ENCODE measurements at regions not wholly inside any gene's neighbourhood (a gene's known extent, or its start where the extent isn't known, plus 50 kb on each side); places are given as distances from the start of the nearest gene placed in this dataset.

DNA sequence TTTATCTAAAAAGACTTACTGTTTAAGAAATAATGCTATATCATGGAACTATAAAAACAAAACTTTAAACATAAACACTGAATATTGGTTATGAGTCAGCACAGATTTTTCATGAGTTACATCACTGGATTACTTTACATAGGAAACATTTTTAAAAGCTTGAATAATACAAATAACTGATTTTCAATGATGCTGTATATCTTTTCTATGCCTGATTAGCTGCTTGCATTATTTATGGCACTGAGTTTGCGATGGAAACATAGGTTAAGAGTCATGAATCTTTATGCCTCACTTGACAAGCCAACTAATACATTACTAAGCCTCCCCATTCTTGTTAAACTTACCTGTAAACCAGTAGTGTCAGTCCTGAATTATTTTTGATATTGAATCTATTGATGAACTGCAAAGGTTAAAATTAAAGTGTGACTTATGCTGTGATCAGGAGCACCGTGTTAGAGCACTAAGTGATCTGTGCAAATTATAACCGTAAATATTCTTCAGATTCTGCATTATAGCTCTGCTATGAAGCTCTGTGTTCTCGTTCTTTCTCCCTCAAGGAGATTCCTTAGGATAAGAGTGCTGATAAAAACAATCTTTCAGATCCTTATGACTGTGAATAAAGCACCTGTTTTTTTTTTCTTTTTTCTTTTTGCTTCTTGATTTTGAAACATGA is 437.3 kb upstream of the BCHE start:
- no peaks in the 10 kb centered on the region for H3K36me3 ChIP-seq (ENCODE audit: insufficient read depth, low read length, poor library complexity, severe bottlenecking)
- no peaks in the 10 kb centered on the region for H3K27me3 ChIP-seq (replicated peaks; ENCODE audit: insufficient read depth, low read depth, low read length, poor library complexity)
- BruUV-seq (replicated peaks) = no TSS peak
- no peak overlapping the region for H3K4me3 ChIP-seq (ENCODE audit: low read depth, low read length, poor library complexity, severe bottlenecking)
- POLR2A ChIA-PET (ENCODE audit: low non-redundant PET) = no interaction called here
- CTCF ChIA-PET = no interaction called here
- H3K9me3 ChIP-seq (ENCODE audit: low read depth, low read length, poor library complexity, severe bottlenecking) = no peaks in the 10 kb centered on the region
- TF ChIP-seq EZH2 (IDR thresholded peaks at IDR 0.05; ENCODE audit: borderline replicate concordance, low read depth, low read length, poor library complexity, severe bottlenecking) = no peak
- TF ChIP-seq, protein P1, sequence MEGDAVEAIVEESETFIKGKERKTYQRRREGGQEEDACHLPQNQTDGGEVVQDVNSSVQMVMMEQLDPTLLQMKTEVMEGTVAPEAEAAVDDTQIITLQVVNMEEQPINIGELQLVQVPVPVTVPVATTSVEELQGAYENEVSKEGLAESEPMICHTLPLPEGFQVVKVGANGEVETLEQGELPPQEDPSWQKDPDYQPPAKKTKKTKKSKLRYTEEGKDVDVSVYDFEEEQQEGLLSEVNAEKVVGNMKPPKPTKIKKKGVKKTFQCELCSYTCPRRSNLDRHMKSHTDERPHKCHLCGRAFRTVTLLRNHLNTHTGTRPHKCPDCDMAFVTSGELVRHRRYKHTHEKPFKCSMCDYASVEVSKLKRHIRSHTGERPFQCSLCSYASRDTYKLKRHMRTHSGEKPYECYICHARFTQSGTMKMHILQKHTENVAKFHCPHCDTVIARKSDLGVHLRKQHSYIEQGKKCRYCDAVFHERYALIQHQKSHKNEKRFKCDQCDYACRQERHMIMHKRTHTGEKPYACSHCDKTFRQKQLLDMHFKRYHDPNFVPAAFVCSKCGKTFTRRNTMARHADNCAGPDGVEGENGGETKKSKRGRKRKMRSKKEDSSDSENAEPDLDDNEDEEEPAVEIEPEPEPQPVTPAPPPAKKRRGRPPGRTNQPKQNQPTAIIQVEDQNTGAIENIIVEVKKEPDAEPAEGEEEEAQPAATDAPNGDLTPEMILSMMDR (conservative IDR thresholded peaks at IDR 0.05; ENCODE audit: low read depth, low read length) = no peak
- no peak for DNase-seq (ENCODE audit: low spot score)
- no peaks in the 10 kb centered on the region for H3K4me1 ChIP-seq (ENCODE audit: insufficient read depth, low read length, poor library complexity, severe bottlenecking)
- intact Hi-C loops (cut with micrococcal nuclease; ENCODE audit: unreplicated experiment) = no loop called here
- no peak overlapping the region for H3K27ac ChIP-seq (ENCODE audit: low read depth, low read length, poor library complexity, severe bottlenecking)

GRCh38 chr3:166270429-166270828 is 433.2 kb upstream of the BCHE start:
- no peak overlapping the region for H3K4me3 ChIP-seq (ENCODE audit: low read depth, low read length, poor library complexity, severe bottlenecking)
- intact Hi-C loops (cut with micrococcal nuclease; ENCODE audit: unreplicated experiment) = no loop called here
- H3K36me3 ChIP-seq (ENCODE audit: insufficient read depth, low read length, poor library complexity, severe bottlenecking) = no peaks in the 10 kb centered on the region
- BruUV-seq (replicated peaks) = no TSS peak
- TF ChIP-seq, protein P1 (conservative IDR thresholded peaks at IDR 0.05; ENCODE audit: low read depth, low read length) = no peak
- TF ChIP-seq EZH2 (IDR thresholded peaks at IDR 0.05; ENCODE audit: borderline replicate concordance, low read depth, low read length, poor library complexity, severe bottlenecking) = no peak
- DNase-seq (ENCODE audit: low spot score) = no peak
- no peaks in the 10 kb centered on the region for H3K4me1 ChIP-seq (ENCODE audit: insufficient read depth, low read length, poor library complexity, severe bottlenecking)
- CTCF ChIA-PET = no interaction called here
- POLR2A ChIA-PET (ENCODE audit: low non-redundant PET) = no interaction called here
- no peaks in the 10 kb centered on the region for H3K27me3 ChIP-seq (replicated peaks; ENCODE audit: insufficient read depth, low read depth, low read length, poor library complexity)
- no peaks in the 10 kb centered on the region for H3K9me3 ChIP-seq (ENCODE audit: low read depth, low read length, poor library complexity, severe bottlenecking)
- no peak overlapping the region for H3K27ac ChIP-seq (ENCODE audit: low read depth, low read length, poor library complexity, severe bottlenecking)

DNA sequence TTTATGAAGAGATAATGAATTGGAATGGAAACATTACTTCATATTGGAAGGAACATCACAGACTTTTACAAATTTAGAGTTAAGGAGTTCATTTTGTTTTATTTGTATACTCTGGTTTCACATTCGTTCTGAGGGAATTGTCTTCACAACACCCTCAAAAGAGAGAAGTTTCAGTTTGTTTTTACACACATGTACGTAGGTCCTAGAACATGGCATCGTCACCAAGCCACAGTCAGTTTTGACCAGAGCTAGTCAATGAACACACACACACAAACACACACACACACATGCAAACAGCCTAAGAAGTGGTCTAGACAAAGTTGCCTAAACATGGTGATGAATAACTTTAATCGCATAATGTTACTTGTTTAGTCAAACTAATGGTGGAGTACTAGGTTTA is 427.9 kb upstream of the BCHE start:
- no peaks in the 10 kb centered on the region for H3K9me3 ChIP-seq (ENCODE audit: low read depth, low read length, poor library complexity, severe bottlenecking)
- POLR2A ChIA-PET (ENCODE audit: low non-redundant PET) = no interaction called here
- CTCF ChIA-PET = no interaction called here
- H3K4me1 ChIP-seq (ENCODE audit: insufficient read depth, low read length, poor library complexity, severe bottlenecking) = no peaks in the 10 kb centered on the region
- no TSS peak for BruUV-seq (replicated peaks)
- no peak overlapping the region for H3K27ac ChIP-seq (ENCODE audit: low read depth, low read length, poor library complexity, severe bottlenecking)
- H3K36me3 ChIP-seq (ENCODE audit: insufficient read depth, low read length, poor library complexity, severe bottlenecking) = no peaks in the 10 kb centered on the region
- no peak for TF ChIP-seq EZH2 (IDR thresholded peaks at IDR 0.05; ENCODE audit: borderline replicate concordance, low read depth, low read length, poor library complexity, severe bottlenecking)
- TF ChIP-seq, protein P1 (conservative IDR thresholded peaks at IDR 0.05; ENCODE audit: low read depth, low read length) = no peak
- H3K4me3 ChIP-seq (ENCODE audit: low read depth, low read length, poor library complexity, severe bottlenecking) = no peak overlapping the region
- no peaks in the 10 kb centered on the region for H3K27me3 ChIP-seq (replicated peaks; ENCODE audit: insufficient read depth, low read depth, low read length, poor library complexity)
- no peak for DNase-seq (ENCODE audit: low spot score)
- intact Hi-C loops (cut with micrococcal nuclease; ENCODE audit: unreplicated experiment) = no loop called here

All from A673 (cell line).